ENCODE measurements at regions not wholly inside any gene's neighbourhood (a gene's known extent, or its start where the extent isn't known, plus 50 kb on each side); places are given as distances from the start of the nearest gene placed in this dataset.

- H3K4me3 ChIP-seq (ENCODE audit: control insufficient read depth, low read depth, low read length), result no peak overlapping the region
- DNase-seq (ENCODE audit: low read depth), result no peak
- TF ChIP-seq CTCF (conservative IDR thresholded peaks at IDR 0.05; ENCODE audit: control insufficient read depth, insufficient read depth, low read depth, low read length), result no peak
Measured at GRCh38 chr11:82636615-82637014, 97.0 kb downstream of the FAM181B start.

- no peak for DNase-seq (ENCODE audit: low read depth)
- H3K4me3 ChIP-seq (ENCODE audit: control insufficient read depth, low read depth, low read length), result no peak overlapping the region
- no peak for TF ChIP-seq CTCF (conservative IDR thresholded peaks at IDR 0.05; ENCODE audit: control insufficient read depth, insufficient read depth, low read depth, low read length)
Measured at GRCh38 chr11:82634091-82634490, 99.6 kb downstream of the FAM181B start.

GRCh38 chr11:82631722-82632630, 101.7 kb downstream of the FAM181B start:
- no peak overlapping the region for H3K4me3 ChIP-seq (ENCODE audit: control insufficient read depth, low read depth, low read length)
- TF ChIP-seq CTCF (conservative IDR thresholded peaks at IDR 0.05; ENCODE audit: control insufficient read depth, insufficient read depth, low read depth, low read length), result no peak
- peak; percentile 26 for DNase-seq (ENCODE audit: low read depth)

GRCh38 chr11:82610671-82611070, 123.0 kb downstream of the FAM181B start:
- H3K4me3 ChIP-seq (ENCODE audit: control insufficient read depth, low read depth, low read length), result no peak overlapping the region
- TF ChIP-seq CTCF (conservative IDR thresholded peaks at IDR 0.05; ENCODE audit: control insufficient read depth, insufficient read depth, low read depth, low read length), result no peak
- DNase-seq (ENCODE audit: low read depth), result no peak

GRCh38 chr11:82606738-82607137, 126.9 kb downstream of the FAM181B start:
- no peak for DNase-seq (ENCODE audit: low read depth)
- no peak for TF ChIP-seq CTCF (conservative IDR thresholded peaks at IDR 0.05; ENCODE audit: control insufficient read depth, insufficient read depth, low read depth, low read length)
- no peak overlapping the region for H3K4me3 ChIP-seq (ENCODE audit: control insufficient read depth, low read depth, low read length)

- no peak for TF ChIP-seq CTCF (conservative IDR thresholded peaks at IDR 0.05; ENCODE audit: control insufficient read depth, insufficient read depth, low read depth, low read length)
- no peak for DNase-seq (ENCODE audit: low read depth)
- no peak overlapping the region for H3K4me3 ChIP-seq (ENCODE audit: control insufficient read depth, low read depth, low read length)
Measured at GRCh38 chr11:82601711-82602110, 132.0 kb downstream of the FAM181B start.

All from fibroblast of mammary gland (primary cell).